MM.1S (cell line): ENCODE measurements at regions not wholly inside any gene's neighbourhood (a gene's known extent, or its start where the extent isn't known, plus 50 kb on each side); places are given as distances from the start of the nearest gene placed in this dataset.

Source experiments
- EZH2 ChIP-seq: fragments of 300-600 bp; sonication (generic); optimal IDR thresholded peaks from 2 replicates; pipeline ENCODE3; 2017; ENCODE audit warnings: low read depth, mild to moderate bottlenecking, antibody characterized with exemption, low read length, mixed read lengths
- EZH2phosphoT487 ChIP-seq: fragments of 300-600 bp; sonication (generic); IDR thresholded peaks from 2 replicates; pipeline ENCODE4 v1.6.1; 2018; ENCODE audit warnings: antibody characterized with exemption, low read length
- TF ChIP-seq, protein P1 (sequence below): fragments of 300-600 bp; sonication (generic); IDR thresholded peaks from 2 replicates; pipeline ENCODE4 v1.5.1; 2016; ENCODE audit warnings: antibody characterized with exemption, low read length, mixed read lengths

DNA sequence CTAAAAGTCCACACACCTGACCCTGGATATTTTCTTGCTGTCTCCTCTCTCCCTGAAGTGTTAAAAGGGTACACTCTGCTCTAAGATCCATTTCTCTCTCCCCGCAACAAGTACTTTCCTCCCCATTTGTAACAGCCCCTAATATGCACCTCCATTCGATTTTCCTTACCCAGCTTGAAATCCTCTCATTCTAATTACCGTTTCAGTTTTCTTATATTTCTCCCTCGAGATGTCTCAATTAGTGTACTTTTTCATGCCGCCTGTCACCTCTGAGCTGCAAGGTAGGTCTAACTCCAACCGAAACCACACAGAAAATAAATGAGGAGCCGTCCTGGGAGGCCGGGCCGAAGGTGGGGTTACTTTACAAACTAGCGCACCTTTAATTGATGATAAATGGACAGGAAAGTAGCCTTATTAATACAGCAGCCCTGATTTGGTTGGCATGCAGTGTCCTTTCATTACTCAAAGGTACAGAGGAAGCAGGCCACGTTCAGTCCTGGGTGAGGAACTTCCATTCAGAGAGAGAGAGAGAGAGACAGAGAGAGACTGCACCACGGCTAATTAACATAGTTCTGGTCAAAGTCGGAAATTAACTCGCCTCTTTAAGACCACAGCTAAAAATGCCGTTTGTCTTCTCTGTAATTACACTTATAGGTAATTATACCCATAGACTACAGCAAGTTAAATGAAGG, 319.9 kb downstream of the ARRDC4 start:
- TF ChIP-seq, protein P1, sequence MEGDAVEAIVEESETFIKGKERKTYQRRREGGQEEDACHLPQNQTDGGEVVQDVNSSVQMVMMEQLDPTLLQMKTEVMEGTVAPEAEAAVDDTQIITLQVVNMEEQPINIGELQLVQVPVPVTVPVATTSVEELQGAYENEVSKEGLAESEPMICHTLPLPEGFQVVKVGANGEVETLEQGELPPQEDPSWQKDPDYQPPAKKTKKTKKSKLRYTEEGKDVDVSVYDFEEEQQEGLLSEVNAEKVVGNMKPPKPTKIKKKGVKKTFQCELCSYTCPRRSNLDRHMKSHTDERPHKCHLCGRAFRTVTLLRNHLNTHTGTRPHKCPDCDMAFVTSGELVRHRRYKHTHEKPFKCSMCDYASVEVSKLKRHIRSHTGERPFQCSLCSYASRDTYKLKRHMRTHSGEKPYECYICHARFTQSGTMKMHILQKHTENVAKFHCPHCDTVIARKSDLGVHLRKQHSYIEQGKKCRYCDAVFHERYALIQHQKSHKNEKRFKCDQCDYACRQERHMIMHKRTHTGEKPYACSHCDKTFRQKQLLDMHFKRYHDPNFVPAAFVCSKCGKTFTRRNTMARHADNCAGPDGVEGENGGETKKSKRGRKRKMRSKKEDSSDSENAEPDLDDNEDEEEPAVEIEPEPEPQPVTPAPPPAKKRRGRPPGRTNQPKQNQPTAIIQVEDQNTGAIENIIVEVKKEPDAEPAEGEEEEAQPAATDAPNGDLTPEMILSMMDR, result no peak
- TF ChIP-seq EZH2 (no peak), EZH2phosphoT487 (no peak)
